ENCODE measurements at regions not wholly inside any gene's neighbourhood (a gene's known extent, or its start where the extent isn't known, plus 50 kb on each side); places are given as distances from the start of the nearest gene placed in this dataset.

DNA sequence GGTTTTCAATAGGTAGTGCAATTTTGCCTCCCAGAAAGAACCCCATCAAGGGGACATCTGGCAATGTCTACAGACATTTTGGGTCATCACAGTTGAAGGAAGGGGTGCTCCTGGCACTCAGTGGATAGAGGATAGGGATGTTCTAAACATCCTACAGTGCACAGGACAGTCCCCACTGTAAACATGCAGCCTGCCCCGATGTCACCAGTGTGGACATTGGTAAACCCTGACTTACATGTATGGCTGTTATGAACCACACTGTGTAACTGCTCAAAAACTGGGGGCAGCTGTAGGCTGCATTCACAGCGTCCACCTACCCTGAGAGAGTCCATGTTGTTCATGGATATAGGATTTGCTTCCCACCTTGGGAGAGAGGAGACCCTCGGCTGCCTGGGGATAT, 79.3 kb upstream of the FOXQ1 start:
- Histone ChIP-seq H3K27ac (no peak overlapping the region), H3K4me2 (no peak overlapping the region), H3K9me3 (ENCODE audit: low read depth) (no peaks in the 10 kb centered on the region), H3F3A (ENCODE audit: low read depth) (no peaks in the 10 kb centered on the region), H3K27me3 (no peaks in the 10 kb centered on the region), H3K4me1 (no peaks in the 10 kb centered on the region), H2AFZ (replicated peaks) (no peak overlapping the region), H3K4me3 (no peak overlapping the region), H3K9ac (no peak overlapping the region), H3K79me2 (ENCODE audit: low read depth) (no peaks in the 10 kb centered on the region), H4K20me1 (ENCODE audit: low read depth) (no peaks in the 10 kb centered on the region), H3K36me3 (no peaks in the 10 kb centered on the region)
- Mint-ChIP-seq H3K27ac (no peak overlapping the region), H3K4me1 (peaks cover 9% of the 10 kb centered on the region), H3K36me3 (no peaks in the 10 kb centered on the region), H3K4me3 (no peak overlapping the region), H3K27me3 (ENCODE audit: insufficient read depth, low read depth) (peaks cover 6% of the 10 kb centered on the region), H3K9me3 (peaks cover 2% of the 10 kb centered on the region)
- TF ChIP-seq EZH2phosphoT487 (IDR thresholded peaks at IDR 0.05) (no peak), EZH2 (IDR thresholded peaks at IDR 0.05) (no peak)
- TF ChIP-seq, protein P1, sequence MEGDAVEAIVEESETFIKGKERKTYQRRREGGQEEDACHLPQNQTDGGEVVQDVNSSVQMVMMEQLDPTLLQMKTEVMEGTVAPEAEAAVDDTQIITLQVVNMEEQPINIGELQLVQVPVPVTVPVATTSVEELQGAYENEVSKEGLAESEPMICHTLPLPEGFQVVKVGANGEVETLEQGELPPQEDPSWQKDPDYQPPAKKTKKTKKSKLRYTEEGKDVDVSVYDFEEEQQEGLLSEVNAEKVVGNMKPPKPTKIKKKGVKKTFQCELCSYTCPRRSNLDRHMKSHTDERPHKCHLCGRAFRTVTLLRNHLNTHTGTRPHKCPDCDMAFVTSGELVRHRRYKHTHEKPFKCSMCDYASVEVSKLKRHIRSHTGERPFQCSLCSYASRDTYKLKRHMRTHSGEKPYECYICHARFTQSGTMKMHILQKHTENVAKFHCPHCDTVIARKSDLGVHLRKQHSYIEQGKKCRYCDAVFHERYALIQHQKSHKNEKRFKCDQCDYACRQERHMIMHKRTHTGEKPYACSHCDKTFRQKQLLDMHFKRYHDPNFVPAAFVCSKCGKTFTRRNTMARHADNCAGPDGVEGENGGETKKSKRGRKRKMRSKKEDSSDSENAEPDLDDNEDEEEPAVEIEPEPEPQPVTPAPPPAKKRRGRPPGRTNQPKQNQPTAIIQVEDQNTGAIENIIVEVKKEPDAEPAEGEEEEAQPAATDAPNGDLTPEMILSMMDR (IDR thresholded peaks at IDR 0.05) = no peak
- no peak for DNase-seq (ENCODE audit: low spot score)

GRCh38 chr6:1231941-1232340, 80.0 kb upstream of the FOXQ1 start:
- no peak for DNase-seq (ENCODE audit: low spot score)
- H4K20me1 ChIP-seq (ENCODE audit: low read depth) = no peaks in the 10 kb centered on the region
- H3K36me3 Mint-ChIP-seq = no peaks in the 10 kb centered on the region
- no peaks in the 10 kb centered on the region for H3K4me1 ChIP-seq
- H3K27me3 ChIP-seq = no peaks in the 10 kb centered on the region
- H3K27ac Mint-ChIP-seq = no peak overlapping the region
- H3K9ac ChIP-seq = no peak overlapping the region
- no peak overlapping the region for H3K4me2 ChIP-seq
- peaks cover 9% of the 10 kb centered on the region for H3K4me1 Mint-ChIP-seq
- no peak overlapping the region for H3K4me3 ChIP-seq
- H3F3A ChIP-seq (ENCODE audit: low read depth) = no peaks in the 10 kb centered on the region
- no peak overlapping the region for H3K27ac ChIP-seq
- no peak for TF ChIP-seq EZH2phosphoT487 (IDR thresholded peaks at IDR 0.05)
- peaks cover 6% of the 10 kb centered on the region for H3K27me3 Mint-ChIP-seq (ENCODE audit: insufficient read depth, low read depth)
- peaks cover 2% of the 10 kb centered on the region for H3K9me3 Mint-ChIP-seq
- H3K9me3 ChIP-seq (ENCODE audit: low read depth) = no peaks in the 10 kb centered on the region
- no peaks in the 10 kb centered on the region for H3K36me3 ChIP-seq
- H3K79me2 ChIP-seq (ENCODE audit: low read depth) = no peaks in the 10 kb centered on the region
- no peak overlapping the region for H3K4me3 Mint-ChIP-seq
- no peak overlapping the region for H2AFZ ChIP-seq (replicated peaks)

DNA sequence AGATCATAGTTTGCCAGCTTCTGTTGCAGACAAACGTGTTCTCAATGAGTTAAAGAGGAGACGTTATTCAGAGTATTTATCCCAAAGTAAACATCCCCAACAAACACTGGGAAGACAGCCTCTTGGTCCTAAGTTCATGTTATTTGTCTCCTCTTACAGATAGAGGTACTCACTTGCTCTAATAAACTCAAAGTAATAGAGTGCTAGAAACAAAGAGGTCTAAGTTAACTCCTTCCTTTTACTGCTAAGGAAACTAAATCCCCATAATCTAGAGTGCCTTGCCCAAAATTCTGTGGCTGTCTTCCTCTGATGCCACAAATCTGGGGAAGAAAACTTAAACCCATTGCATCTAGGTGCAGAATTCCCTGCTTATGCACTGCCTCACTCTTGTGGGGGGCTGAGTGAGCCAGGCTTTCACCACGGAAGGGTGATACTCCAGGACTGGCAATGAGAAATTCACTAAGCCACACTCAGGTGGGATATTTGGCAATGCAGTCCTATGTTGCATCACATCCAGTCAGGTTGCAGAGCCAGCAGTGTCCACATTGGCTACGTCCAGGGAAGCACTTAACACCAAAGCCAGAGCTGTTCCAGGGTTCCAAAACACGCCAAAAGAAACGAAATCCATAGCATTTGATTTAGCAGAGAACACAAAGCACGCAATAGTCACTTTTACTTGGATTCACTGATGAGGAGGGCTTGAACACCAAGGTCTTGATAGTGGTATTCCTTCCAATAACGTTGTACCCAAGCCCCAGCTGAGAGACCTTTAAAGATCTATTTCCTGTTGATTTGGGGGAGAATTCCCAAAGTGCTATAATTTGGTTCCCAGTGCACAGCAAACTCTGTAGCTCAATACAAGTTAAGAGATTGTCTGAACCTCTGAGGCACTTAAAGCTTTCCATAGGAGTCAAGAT, 81.0 kb upstream of the FOXQ1 start:
- H2AFZ ChIP-seq (replicated peaks) = no peak overlapping the region
- no peak for DNase-seq (ENCODE audit: low spot score)
- Mint-ChIP-seq H3K36me3 (no peaks in the 10 kb centered on the region), H3K27ac (no peak overlapping the region), H3K27me3 (ENCODE audit: insufficient read depth, low read depth) (peaks cover 10% of the 10 kb centered on the region), H3K9me3 (peaks cover 2% of the 10 kb centered on the region), H3K4me3 (no peak overlapping the region), H3K4me1 (peaks cover 16% of the 10 kb centered on the region)
- H3F3A ChIP-seq (ENCODE audit: low read depth) = no peaks in the 10 kb centered on the region
- no peaks in the 10 kb centered on the region for H4K20me1 ChIP-seq (ENCODE audit: low read depth)
- no peak overlapping the region for H3K4me3 ChIP-seq
- H3K9me3 ChIP-seq (ENCODE audit: low read depth) = no peaks in the 10 kb centered on the region
- H3K79me2 ChIP-seq (ENCODE audit: low read depth) = no peaks in the 10 kb centered on the region
- no peaks in the 10 kb centered on the region for H3K4me1 ChIP-seq
- no peak overlapping the region for H3K27ac ChIP-seq
- H3K4me2 ChIP-seq = no peak overlapping the region
- no peak for TF ChIP-seq EZH2phosphoT487 (IDR thresholded peaks at IDR 0.05)
- H3K36me3 ChIP-seq = no peaks in the 10 kb centered on the region
- no peak overlapping the region for H3K9ac ChIP-seq
- no peaks in the 10 kb centered on the region for H3K27me3 ChIP-seq

- Histone ChIP-seq H3K4me3 (no peak overlapping the region), H3K4me2 (no peak overlapping the region), H3K9me3 (ENCODE audit: low read depth) (no peaks in the 10 kb centered on the region), H3K9ac (no peak overlapping the region), H3K4me1 (no peaks in the 10 kb centered on the region), H2AFZ (replicated peaks) (no peak overlapping the region), H3K27ac (no peak overlapping the region), H3K27me3 (no peaks in the 10 kb centered on the region), H3K36me3 (no peaks in the 10 kb centered on the region), H3K79me2 (ENCODE audit: low read depth) (no peaks in the 10 kb centered on the region), H3F3A (ENCODE audit: low read depth) (no peaks in the 10 kb centered on the region), H4K20me1 (ENCODE audit: low read depth) (no peaks in the 10 kb centered on the region)
- peaks cover 2% of the 10 kb centered on the region for H3K9me3 Mint-ChIP-seq
- DNase-seq (ENCODE audit: low spot score) = no peak
- H3K36me3 Mint-ChIP-seq = no peaks in the 10 kb centered on the region
- H3K27me3 Mint-ChIP-seq (ENCODE audit: insufficient read depth, low read depth) = peaks cover 10% of the 10 kb centered on the region
- no peak overlapping the region for H3K4me3 Mint-ChIP-seq
- no peak overlapping the region for H3K27ac Mint-ChIP-seq
- TF ChIP-seq, protein P1 (IDR thresholded peaks at IDR 0.05) = no peak
- TF ChIP-seq EZH2phosphoT487 (IDR thresholded peaks at IDR 0.05) (no peak), EZH2 (IDR thresholded peaks at IDR 0.05) (no peak)
- peaks cover 16% of the 10 kb centered on the region for H3K4me1 Mint-ChIP-seq
These were observed 81.6 kb upstream of the FOXQ1 start for GRCh38 chr6:1230281-1230680.
